Aorta (tissue), 5 donors: ENCODE measurements at regions not wholly inside any gene's neighbourhood (a gene's known extent, or its start where the extent isn't known, plus 50 kb on each side); places are given as distances from the start of the nearest gene placed in this dataset.
"Not testable (repeated sequence)": the region's sequence is repeated elsewhere in the genome, so short reads cannot be mapped to it uniquely, and the experiment has no call there.

ENCODE experiments used
- ATAC-seq: fragments of 200-7000 bp; cut with Tn5 transposase; one replicate; pipeline ENCODE4 v1.9.1; 2022; ENCODE audit warnings: moderate library complexity; ENCODE audit not compliant: low FRiP score
- DNase-seq, 2 donors: peaks; one replicate each; pipeline ENCODE4 v3.0.0-alpha.2; 2020
- H3K27ac ChIP-seq, 2 donors: one replicate each; pipeline ENCODE4 v1.5.1; 2013; ENCODE audit warnings: low read length in 2 of 2, mild to moderate bottlenecking in 2 of 2, moderate library complexity in 2 of 2, control low read depth in 1 of 2, inconsistent platforms in 1 of 2, low read depth in 1 of 2
- H3K27me3 ChIP-seq, 2 donors: one replicate each; pipeline ENCODE4 v1.6.1; 2013; ENCODE audit warnings: control low read depth in 1 of 2, low read length in 1 of 2, mild to moderate bottlenecking in 1 of 2, moderate library complexity in 1 of 2; ENCODE audit not compliant: insufficient read depth in 2 of 2, control insufficient read depth in 1 of 2
- H3K36me3 ChIP-seq, 2 donors: one replicate each; pipeline ENCODE4 v1.6.1; 2013; ENCODE audit warnings: control low read depth in 1 of 2, low read length in 1 of 2, mild to moderate bottlenecking in 1 of 2; ENCODE audit not compliant: insufficient read depth in 2 of 2, control insufficient read depth in 1 of 2
- H3K4me1 ChIP-seq, 2 donors: one replicate each; pipeline ENCODE4 v1.6.1; 2013; ENCODE audit warnings: low read length in 2 of 2, control low read depth in 1 of 2, mild to moderate bottlenecking in 1 of 2, moderate library complexity in 1 of 2; ENCODE audit not compliant: insufficient read depth in 2 of 2, control insufficient read depth in 1 of 2
- H3K4me3 ChIP-seq, 2 donors: one replicate each; pipeline ENCODE4 v1.5.1; 2013; ENCODE audit warnings: low read length in 2 of 2, control low read depth in 1 of 2, mild to moderate bottlenecking in 1 of 2
- H3K9me3 ChIP-seq: one replicate; pipeline ENCODE4 v1.6.1; 2013; ENCODE audit warnings: mild to moderate bottlenecking, low read length; ENCODE audit not compliant: control insufficient read depth
- WGBS, 2 donors: extraction: QIAGEN DNeasy Blood & Tissue Kit; methylation state at CpG; one replicate each; pipeline ENCODE4 v1.1.7; 2013; 5-methylcytosine and 5-hydroxymethylcytosine counted together
- intact Hi-C, 2 donors: fragments of 100-400 bp; cut with DNase I; formaldehyde crosslinking; loops; one replicate each; pipeline versions ENCODE4 v1.14.2 to v1.15.0; 2022
- donor health status: healthy with polysubstance abuse.
- donor health status: Bipolar disorder and iron deficiency.
- donor health status: DM: no; HTN: no; CAD: no.
- donor health status: DM: no; HTN: no; CAD: no.
- donor health status: DM: yes; HTN: yes; CAD: no.

- Histone ChIP-seq H3K4me3 (no peak overlapping the region), H3K27me3 (no peaks in the 10 kb centered on the region), H3K9me3 (no peaks in the 10 kb centered on the region), H3K4me1 (no peaks in the 10 kb centered on the region), H3K27ac (no peak overlapping the region), H3K36me3 (no peaks in the 10 kb centered on the region)
- ATAC-seq: no peak
- DNase-seq: no peak
- intact Hi-C loops: no loop called here
Observed at GRCh38 chr14:43706900-43707299, 800.2 kb downstream of the FSCB start.

DNA sequence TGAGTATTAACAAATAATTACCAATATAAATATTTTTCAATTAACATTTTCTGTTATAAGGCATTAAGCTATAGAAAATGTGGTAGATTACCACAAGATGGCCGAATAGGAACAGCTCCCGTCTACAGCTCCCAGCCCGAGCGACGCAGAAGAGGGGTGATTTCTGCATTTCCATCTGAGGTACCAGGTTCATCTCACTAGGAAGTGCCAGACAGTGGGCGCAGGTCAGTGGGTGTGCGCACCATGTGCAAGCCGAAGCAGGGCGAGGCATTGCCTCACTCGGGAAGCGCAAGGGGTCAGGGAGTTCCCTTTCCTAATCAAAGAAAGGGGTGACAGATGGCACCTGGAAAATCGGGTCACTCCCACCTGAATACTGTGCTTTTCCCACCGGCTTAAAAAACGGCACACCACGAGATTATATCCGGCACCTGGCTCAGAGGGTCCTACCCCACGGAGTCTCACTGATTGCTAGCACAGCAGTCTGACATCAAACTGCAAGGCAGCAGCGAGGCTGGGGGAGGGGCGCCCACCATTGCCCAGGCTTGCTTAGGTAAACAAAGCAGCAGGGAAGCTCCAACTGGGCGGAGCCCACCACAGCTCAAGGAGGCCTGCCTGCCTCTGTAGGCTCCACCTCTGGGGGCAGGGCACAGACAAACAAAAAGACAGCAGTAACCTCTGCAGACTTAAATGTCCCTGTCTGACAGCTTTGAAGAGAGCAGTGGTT lies 808.4 kb downstream of the FSCB start:
- WGBS, 2 donors: 88% methylated on average over 16 to 20 of the region's 20 CpGs
- DNase-seq, H3K4me1 ChIP-seq, H3K27ac ChIP-seq, H3K4me3 ChIP-seq, H3K36me3 ChIP-seq, intact Hi-C loops, ATAC-seq, H3K9me3 ChIP-seq, H3K27me3 ChIP-seq: not testable (repeated sequence)

GRCh38 chr14:43697003-43697402 lies 810.1 kb downstream of the FSCB start:
- Histone ChIP-seq H3K27ac (no peak overlapping the region), H3K36me3 (no peaks in the 10 kb centered on the region), H3K9me3 (no peaks in the 10 kb centered on the region), H3K27me3 (no peaks in the 10 kb centered on the region), H3K4me3 (no peak overlapping the region), H3K4me1 (no peaks in the 10 kb centered on the region)
- ATAC-seq (no peak), DNase-seq (no peak)
- intact Hi-C loops: no loop called here
- WGBS, 2 donors: 83 to 90% methylated on average over 1 of the region's 1 CpG

DNA sequence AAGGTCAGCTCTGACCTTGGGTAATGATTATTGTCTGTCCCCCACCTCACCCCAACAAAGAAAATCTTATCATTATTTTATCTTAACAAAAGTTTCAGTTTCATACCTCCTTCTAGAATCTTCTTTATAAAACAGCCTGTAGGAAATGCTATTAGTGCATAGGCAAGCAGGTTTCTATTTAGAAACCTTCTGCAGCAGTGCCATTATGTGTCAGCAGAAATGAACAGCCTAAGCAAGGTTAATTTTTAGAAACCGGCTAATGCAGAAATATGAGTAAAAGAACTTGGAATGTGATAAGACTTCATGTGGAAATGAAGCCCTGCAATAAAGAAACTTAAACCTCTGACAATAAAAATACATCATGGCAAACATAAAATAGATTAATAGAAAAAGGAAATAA lies 814.4 kb downstream of the FSCB start:
- 5% methylated on average over 1 of the region's 1 CpG for WGBS, 2 donors
- no peaks in the 10 kb centered on the region for H3K36me3 ChIP-seq
- intact Hi-C loops: no loop called here
- H3K4me1 ChIP-seq: no peaks in the 10 kb centered on the region
- no peak for DNase-seq
- no peaks in the 10 kb centered on the region for H3K27me3 ChIP-seq
- H3K27ac ChIP-seq: no peak overlapping the region
- no peak overlapping the region for H3K4me3 ChIP-seq
- ATAC-seq: no peak
- no peaks in the 10 kb centered on the region for H3K9me3 ChIP-seq

DNA sequence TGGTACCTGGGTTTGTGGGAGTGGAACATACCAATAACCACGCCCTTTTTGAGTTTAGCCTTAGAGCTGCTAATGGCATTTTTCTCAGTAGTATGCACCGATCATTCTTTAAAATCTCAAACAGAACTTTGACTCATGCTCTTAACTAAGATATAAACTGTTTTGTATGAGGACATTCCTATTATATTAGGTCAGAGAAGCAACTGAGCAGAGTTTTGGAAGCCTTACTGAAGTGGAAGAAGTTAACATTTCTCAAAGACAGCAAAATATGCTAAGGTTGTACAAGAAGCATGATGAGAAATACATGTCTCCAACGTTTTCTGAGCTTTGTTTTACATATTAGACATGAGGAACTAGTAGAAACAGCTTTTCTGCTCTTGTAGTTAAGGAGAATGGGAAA lies 819.2 kb downstream of the FSCB start:
- DNase-seq: no peak
- Histone ChIP-seq H3K4me1 (no peaks in the 10 kb centered on the region), H3K9me3 (no peaks in the 10 kb centered on the region), H3K36me3 (no peaks in the 10 kb centered on the region), H3K4me3 (no peak overlapping the region), H3K27me3 (no peaks in the 10 kb centered on the region), H3K27ac (no peak overlapping the region)
- WGBS, 2 donors: 20 to 26% methylated on average over 3 of the region's 3 CpGs
- intact Hi-C loops: no loop called here
- ATAC-seq: no peak

DNA sequence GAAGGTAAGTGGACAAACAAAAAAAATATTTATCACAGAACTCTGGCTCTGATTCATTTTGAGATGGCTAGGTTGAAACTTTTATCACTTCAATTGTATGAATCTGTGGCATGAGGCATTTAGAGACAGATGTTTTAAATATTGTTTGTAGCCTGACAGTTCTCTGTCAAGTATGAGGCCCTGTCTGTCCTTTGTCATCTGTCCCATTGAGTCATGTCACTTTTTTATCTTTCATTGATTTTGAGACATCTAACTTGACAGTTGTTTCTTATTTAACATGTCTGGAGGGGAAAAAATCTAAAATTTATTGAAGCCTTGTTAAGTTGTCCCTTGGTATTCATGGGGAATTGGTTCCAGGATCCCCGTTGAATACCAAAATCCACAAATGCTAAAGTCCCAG lies 829.5 kb downstream of the FSCB start:
- intact Hi-C loops: no loop called here
- no peak overlapping the region for H3K4me3 ChIP-seq
- 57 to 65% methylated on average over 1 of the region's 1 CpG for WGBS, 2 donors

DNA sequence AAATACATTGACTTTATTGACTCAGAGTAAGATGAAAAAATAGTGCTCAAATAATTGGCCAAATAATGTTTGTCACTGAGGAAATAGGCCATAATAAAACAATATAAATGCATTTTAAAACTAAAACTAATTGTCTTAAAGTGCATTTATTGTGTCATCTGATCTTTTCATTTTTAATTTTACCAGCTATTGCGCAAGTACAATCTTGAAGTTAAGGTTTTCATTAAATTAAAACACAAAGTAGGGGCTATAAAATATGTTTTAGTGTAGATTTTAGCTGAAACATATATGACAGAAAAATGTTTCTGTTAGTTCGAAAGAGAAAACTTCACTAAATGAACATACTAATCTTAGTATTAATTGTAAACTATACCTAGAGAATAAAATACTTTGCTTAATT lies 832.8 kb downstream of the FSCB start:
- no peak overlapping the region for H3K4me3 ChIP-seq
- no peaks in the 10 kb centered on the region for H3K27me3 ChIP-seq
- intact Hi-C loops: no loop called here
- WGBS, 2 donors: 86 to 87% methylated on average over 2 of the region's 2 CpGs
- H3K36me3 ChIP-seq: no peaks in the 10 kb centered on the region
- ATAC-seq: no peak
- no peak overlapping the region for H3K27ac ChIP-seq
- no peak for DNase-seq
- no peaks in the 10 kb centered on the region for H3K4me1 ChIP-seq
- H3K9me3 ChIP-seq: no peaks in the 10 kb centered on the region

More for the DNA sequence above, 829.5 kb downstream of the FSCB start:
- Histone ChIP-seq H3K27me3 (no peaks in the 10 kb centered on the region), H3K4me1 (no peaks in the 10 kb centered on the region), H3K36me3 (no peaks in the 10 kb centered on the region), H3K27ac (no peak overlapping the region), H3K9me3 (no peaks in the 10 kb centered on the region)
- DNase-seq (no peak), ATAC-seq (no peak)

DNA sequence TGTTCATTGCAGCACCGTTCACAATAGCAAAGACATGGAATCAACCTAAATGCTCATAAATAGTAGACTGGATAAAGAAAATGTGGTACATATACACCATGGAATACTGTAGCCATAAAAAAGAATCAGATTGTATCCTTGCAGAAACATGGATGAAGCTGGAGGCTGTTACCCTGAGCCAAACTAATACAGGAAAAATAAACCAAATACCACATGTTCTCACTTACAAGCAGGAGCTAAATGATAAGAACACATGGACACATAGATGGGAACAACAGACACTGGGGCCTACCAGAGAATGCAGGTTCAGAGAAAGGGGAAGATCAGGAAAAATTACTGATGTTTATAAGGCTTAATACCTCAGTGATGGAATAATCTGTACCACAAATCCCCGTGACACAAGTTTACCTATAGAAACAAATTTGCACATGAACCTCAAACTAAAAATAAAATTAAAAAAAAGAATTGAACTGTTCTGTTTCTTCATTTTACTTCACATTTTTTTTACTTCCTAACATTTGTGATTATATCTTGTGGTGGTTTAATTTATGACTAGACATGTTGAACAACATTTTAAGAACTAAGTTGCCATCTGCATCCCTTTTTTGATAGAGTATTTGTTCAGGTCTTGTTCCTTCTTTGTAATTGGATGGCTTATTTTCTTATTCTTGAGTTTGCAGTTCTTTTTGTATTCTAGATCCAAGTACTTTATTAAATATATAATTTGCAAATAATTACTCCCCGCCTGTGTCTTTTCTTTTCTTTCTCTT lies 835.2 kb downstream of the FSCB start:
- Histone ChIP-seq H3K27me3 (no peaks in the 10 kb centered on the region), H3K27ac (no peak overlapping the region), H3K4me1 (no peaks in the 10 kb centered on the region), H3K9me3 (no peaks in the 10 kb centered on the region), H3K36me3 (no peaks in the 10 kb centered on the region), H3K4me3 (no peak overlapping the region)
- intact Hi-C loops: no loop called here
- ATAC-seq: no peak
- no peak for DNase-seq
- WGBS, 2 donors: 67 to 71% methylated on average over 3 of the region's 3 CpGs

GRCh38 chr14:43669355-43669754 lies 837.7 kb downstream of the FSCB start:
- intact Hi-C loops: no loop called here
- Histone ChIP-seq H3K4me1 (no peaks in the 10 kb centered on the region), H3K36me3 (no peaks in the 10 kb centered on the region), H3K4me3 (no peak overlapping the region), H3K27ac (no peak overlapping the region), H3K9me3 (no peaks in the 10 kb centered on the region), H3K27me3 (no peaks in the 10 kb centered on the region)
- no peak for ATAC-seq
- no peak for DNase-seq
- WGBS, 2 donors: 53 to 63% methylated on average over 1 of the region's 1 CpG
